ENCODE measurements at regions not wholly inside any gene's neighbourhood (a gene's known extent, or its start where the extent isn't known, plus 50 kb on each side); places are given as distances from the start of the nearest gene placed in this dataset.

- no peak overlapping the region for H3K27ac ChIP-seq
- H3K9me3 ChIP-seq (replicated peaks), result no peaks in the 10 kb centered on the region
- H3K27me3 ChIP-seq, result no peaks in the 10 kb centered on the region
- H3K4me3 ChIP-seq, result no peak overlapping the region
- DNase-seq, result no peak
- H3K4me1 ChIP-seq, result no peaks in the 10 kb centered on the region
- H3K36me3 ChIP-seq, result no peaks in the 10 kb centered on the region
These were observed 167.1 kb upstream of the CDH13 start for GRCh38 chr16:82459580-82460256.

GRCh38 chr16:82456683-82457082 is 170.1 kb upstream of the CDH13 start:
- no peaks in the 10 kb centered on the region for H3K27me3 ChIP-seq
- H3K36me3 ChIP-seq, result no peaks in the 10 kb centered on the region
- H3K4me3 ChIP-seq, result no peak overlapping the region
- no peak overlapping the region for H3K27ac ChIP-seq
- no peaks in the 10 kb centered on the region for H3K9me3 ChIP-seq (replicated peaks)
- no peaks in the 10 kb centered on the region for H3K4me1 ChIP-seq
- DNase-seq, result peak; percentile 29 to 64

- DNase-seq, result no peak
- H3K4me3 ChIP-seq, result no peak overlapping the region
- H3K27ac ChIP-seq, result no peak overlapping the region
- no peaks in the 10 kb centered on the region for H3K9me3 ChIP-seq (replicated peaks)
- H3K36me3 ChIP-seq, result no peaks in the 10 kb centered on the region
- H3K4me1 ChIP-seq, result no peaks in the 10 kb centered on the region
- H3K27me3 ChIP-seq, result no peaks in the 10 kb centered on the region
These were observed 172.2 kb upstream of the CDH13 start for GRCh38 chr16:82454566-82454965.

GRCh38 chr16:82454152-82454551 is 172.6 kb upstream of the CDH13 start:
- DNase-seq, result no peak
- Histone ChIP-seq H3K4me3 (no peak overlapping the region), H3K4me1 (no peaks in the 10 kb centered on the region), H3K36me3 (no peaks in the 10 kb centered on the region), H3K9me3 (replicated peaks) (no peaks in the 10 kb centered on the region), H3K27ac (no peak overlapping the region), H3K27me3 (no peaks in the 10 kb centered on the region)

GRCh38 chr16:82452004-82452756 is 174.6 kb upstream of the CDH13 start:
- Histone ChIP-seq H3K9me3 (replicated peaks) (no peaks in the 10 kb centered on the region), H3K4me3 (no peak overlapping the region), H3K4me1 (no peaks in the 10 kb centered on the region), H3K27me3 (no peaks in the 10 kb centered on the region), H3K36me3 (no peaks in the 10 kb centered on the region), H3K27ac (no peak overlapping the region)
- DNase-seq, result no peak

GRCh38 chr16:82451449-82451848 is 175.3 kb upstream of the CDH13 start:
- no peak overlapping the region for H3K27ac ChIP-seq
- no peak overlapping the region for H3K4me3 ChIP-seq
- no peaks in the 10 kb centered on the region for H3K36me3 ChIP-seq
- H3K4me1 ChIP-seq, result no peaks in the 10 kb centered on the region
- H3K9me3 ChIP-seq (replicated peaks), result no peaks in the 10 kb centered on the region
- H3K27me3 ChIP-seq, result no peaks in the 10 kb centered on the region
- no peak for DNase-seq

- H3K4me3 ChIP-seq, result no peak overlapping the region
- no peaks in the 10 kb centered on the region for H3K4me1 ChIP-seq
- H3K36me3 ChIP-seq, result no peaks in the 10 kb centered on the region
- no peaks in the 10 kb centered on the region for H3K27me3 ChIP-seq
- no peak overlapping the region for H3K27ac ChIP-seq
- DNase-seq, result no peak
- H3K9me3 ChIP-seq (replicated peaks), result no peaks in the 10 kb centered on the region
These were observed 186.4 kb upstream of the CDH13 start for GRCh38 chr16:82440336-82440735.

- peak in 1 of 2 experiments; percentile 24 for DNase-seq
- no peaks in the 10 kb centered on the region for H3K27me3 ChIP-seq
These were observed 187.0 kb upstream of the CDH13 start for GRCh38 chr16:82439678-82440293.

GRCh38 chr16:82433042-82433441 is 193.7 kb upstream of the CDH13 start:
- DNase-seq, result no peak
- H3K27me3 ChIP-seq, result no peaks in the 10 kb centered on the region
- no peaks in the 10 kb centered on the region for H3K36me3 ChIP-seq
- no peak overlapping the region for H3K27ac ChIP-seq
- H3K4me3 ChIP-seq, result no peak overlapping the region
- H3K4me1 ChIP-seq, result no peaks in the 10 kb centered on the region
- H3K9me3 ChIP-seq (replicated peaks), result no peaks in the 10 kb centered on the region

More at GRCh38 chr16:82439678-82440293, 187.0 kb upstream of the CDH13 start:
- no peaks in the 10 kb centered on the region for H3K36me3 ChIP-seq
- no peaks in the 10 kb centered on the region for H3K4me1 ChIP-seq
- no peaks in the 10 kb centered on the region for H3K9me3 ChIP-seq (replicated peaks)
- H3K27ac ChIP-seq, result no peak overlapping the region
- H3K4me3 ChIP-seq, result no peak overlapping the region

- H3K9me3 ChIP-seq (replicated peaks), result no peaks in the 10 kb centered on the region
- H3K27ac ChIP-seq, result no peak overlapping the region
- no peak overlapping the region for H3K4me3 ChIP-seq
- no peaks in the 10 kb centered on the region for H3K4me1 ChIP-seq
- H3K36me3 ChIP-seq, result no peaks in the 10 kb centered on the region
- no peak for DNase-seq
- no peaks in the 10 kb centered on the region for H3K27me3 ChIP-seq
These were observed 194.5 kb upstream of the CDH13 start for GRCh38 chr16:82432261-82432660.

GRCh38 chr16:82425661-82426060 is 201.1 kb upstream of the CDH13 start:
- no peak overlapping the region for H3K4me3 ChIP-seq
- no peak for DNase-seq
- no peaks in the 10 kb centered on the region for H3K36me3 ChIP-seq
- H3K4me1 ChIP-seq, result no peaks in the 10 kb centered on the region
- no peaks in the 10 kb centered on the region for H3K27me3 ChIP-seq
- no peak overlapping the region for H3K27ac ChIP-seq
- no peaks in the 10 kb centered on the region for H3K9me3 ChIP-seq (replicated peaks)

GRCh38 chr16:82421851-82422250 is 204.9 kb upstream of the CDH13 start:
- no peaks in the 10 kb centered on the region for H3K9me3 ChIP-seq (replicated peaks)
- no peaks in the 10 kb centered on the region for H3K27me3 ChIP-seq
- no peak overlapping the region for H3K27ac ChIP-seq
- H3K4me3 ChIP-seq, result no peak overlapping the region
- no peak for DNase-seq
- no peaks in the 10 kb centered on the region for H3K36me3 ChIP-seq
- H3K4me1 ChIP-seq, result no peaks in the 10 kb centered on the region

- H3K9me3 ChIP-seq (replicated peaks), result no peaks in the 10 kb centered on the region
- no peak overlapping the region for H3K4me3 ChIP-seq
- no peaks in the 10 kb centered on the region for H3K27me3 ChIP-seq
- no peak overlapping the region for H3K27ac ChIP-seq
- H3K36me3 ChIP-seq, result no peaks in the 10 kb centered on the region
- H3K4me1 ChIP-seq, result no peaks in the 10 kb centered on the region
- DNase-seq, result no peak
These were observed 207.4 kb upstream of the CDH13 start for GRCh38 chr16:82419332-82419731.

GRCh38 chr16:82414476-82414875 is 212.3 kb upstream of the CDH13 start:
- no peak for DNase-seq
- Histone ChIP-seq H3K27me3 (no peaks in the 10 kb centered on the region), H3K4me1 (no peaks in the 10 kb centered on the region), H3K9me3 (replicated peaks) (no peaks in the 10 kb centered on the region), H3K27ac (no peak overlapping the region), H3K4me3 (no peak overlapping the region), H3K36me3 (no peaks in the 10 kb centered on the region)

GRCh38 chr16:82412770-82413169 is 214.0 kb upstream of the CDH13 start:
- Histone ChIP-seq H3K27ac (no peak overlapping the region), H3K9me3 (replicated peaks) (no peaks in the 10 kb centered on the region), H3K36me3 (no peaks in the 10 kb centered on the region), H3K4me3 (no peak overlapping the region), H3K27me3 (no peaks in the 10 kb centered on the region), H3K4me1 (no peaks in the 10 kb centered on the region)
- no peak for DNase-seq

Measured in SJCRH30 (cell line).